CD14-positive monocyte (primary cell): ENCODE measurements at regions not wholly inside any gene's neighbourhood (a gene's known extent, or its start where the extent isn't known, plus 50 kb on each side); places are given as distances from the start of the nearest gene placed in this dataset.

Experiments used
- DNase-seq, 3 donors: peaks; one replicate each; pipeline ENCODE4 v3.0.0-alpha.2; 2011 to 2022
- H2AFZ ChIP-seq: 2 replicates; pipeline ENCODE4 v1.6.0; 2012; ENCODE audit warnings: mild to moderate bottlenecking, low read depth, low read length, inconsistent platforms; ENCODE audit not compliant: insufficient read depth, poor library complexity, severe bottlenecking
- H3K27ac ChIP-seq, 2 donors: 1 replicate in 1 of 2; 2 replicates in 1 of 2; pipeline ENCODE4 v1.5.1; 2012 to 2013; ENCODE audit warnings: low read length in 2 of 2, control low read depth in 1 of 2, inconsistent platforms in 1 of 2, low read depth in 1 of 2, mild to moderate bottlenecking in 1 of 2
- H3K27me3 ChIP-seq, 2 donors: one replicate each; pipeline versions ENCODE4 v1.6.0 to v1.6.1; 2011 to 2013; ENCODE audit warnings: low read length in 2 of 2; ENCODE audit not compliant: control insufficient read depth in 2 of 2, insufficient read depth in 2 of 2
- H3K36me3 ChIP-seq, 2 donors: replicated peaks in 1 of 2; 1 replicate in 1 of 2; 2 replicates in 1 of 2; pipeline versions ENCODE4 v1.5.1 to v1.6.1; 2012 to 2013; ENCODE audit warnings: low read length in 2 of 2, control low read depth in 1 of 2, inconsistent platforms in 1 of 2, mild to moderate bottlenecking in 1 of 2; ENCODE audit not compliant: insufficient read depth in 2 of 2, control insufficient read depth in 1 of 2
- H3K4me1 ChIP-seq, 2 donors: 1 replicate in 1 of 2; 2 replicates in 1 of 2; pipeline versions ENCODE4 v1.5.1 to v1.6.1; 2012 to 2013; ENCODE audit warnings: low read length in 2 of 2, control low read depth in 1 of 2, inconsistent platforms in 1 of 2, mild to moderate bottlenecking in 1 of 2, moderate library complexity in 1 of 2; ENCODE audit not compliant: insufficient read depth in 2 of 2, control insufficient read depth in 1 of 2
- H3K4me2 ChIP-seq: replicated peaks from 2 replicates; pipeline ENCODE3; 2012; ENCODE audit warnings: low read length, moderate library complexity, mild to moderate bottlenecking; ENCODE audit not compliant: poor library complexity, severe bottlenecking; ENCODE audit errors: extremely low read depth
- H3K4me3 ChIP-seq, 3 experiments: fragments of 200-600 bp in 1 of 3; sonication (generic) in 1 of 3; replicated peaks in 1 of 3; 1 replicate in 2 of 3; 2 replicates in 1 of 3; pipeline ENCODE4 v1.5.1; 2011 to 2013; ENCODE audit warnings: low read length in 3 of 3, mild to moderate bottlenecking in 3 of 3, control low read depth in 2 of 3, low read depth in 2 of 3, inconsistent platforms in 1 of 3, moderate library complexity in 1 of 3
- H3K79me2 ChIP-seq: 2 replicates; pipeline ENCODE4 v1.6.0; 2012; ENCODE audit warnings: mild to moderate bottlenecking, control low read depth, inconsistent platforms, low read length, moderate library complexity; ENCODE audit not compliant: insufficient read depth
- H3K9ac ChIP-seq: 2 replicates; pipeline ENCODE4 v1.6.0; 2017; ENCODE audit warnings: low read length, mild to moderate bottlenecking; ENCODE audit not compliant: insufficient read depth, poor library complexity, severe bottlenecking
- H3K9me3 ChIP-seq, 2 donors: replicated peaks in 1 of 2; 1 replicate in 1 of 2; 2 replicates in 1 of 2; pipeline versions ENCODE4 v1.5.1 to v1.6.1; 2012 to 2013; ENCODE audit warnings: low read length in 2 of 2, control low read depth in 1 of 2; ENCODE audit not compliant: control insufficient read depth in 1 of 2, insufficient read depth in 1 of 2
- H4K20me1 ChIP-seq: 2 replicates; pipeline ENCODE4 v1.6.0; 2012; ENCODE audit warnings: mild to moderate bottlenecking, low read length, control low read depth, moderate library complexity; ENCODE audit not compliant: insufficient read depth
- H3K27ac Mint-ChIP-seq, 7 donors: one replicate each; pipeline ENCODE4 v1.8.0; 2020; ENCODE audit warnings: mild to moderate bottlenecking in 7 of 7, mixed read lengths in 7 of 7, moderate library complexity in 6 of 7, inconsistent platforms in 2 of 7
- H3K27me3 Mint-ChIP-seq, 3 donors: one replicate each; pipeline ENCODE4 v1.8.0; 2021 to 2022; ENCODE audit warnings: low read depth in 3 of 3, mild to moderate bottlenecking in 3 of 3, mixed read lengths in 3 of 3, moderate library complexity in 3 of 3, inconsistent platforms in 1 of 3
- H3K36me3 Mint-ChIP-seq, 2 donors: one replicate each; pipeline ENCODE4 v1.8.0; 2020; ENCODE audit warnings: mixed read lengths in 2 of 2, inconsistent platforms in 1 of 2, mild to moderate bottlenecking in 1 of 2
- H3K4me1 Mint-ChIP-seq: one replicate; pipeline ENCODE4 v1.8.0; 2020; ENCODE audit warnings: mild to moderate bottlenecking, mixed read lengths
- H3K4me3 Mint-ChIP-seq, 2 donors: one replicate each; pipeline ENCODE4 v1.8.0; 2020; ENCODE audit warnings: mild to moderate bottlenecking in 2 of 2, mixed read lengths in 2 of 2, moderate library complexity in 1 of 2
- H3K9me3 Mint-ChIP-seq, 7 donors: one replicate each; pipeline ENCODE4 v1.8.0; 2020 to 2022; ENCODE audit warnings: mixed read lengths in 7 of 7, mild to moderate bottlenecking in 6 of 7, moderate library complexity in 6 of 7, inconsistent platforms in 2 of 7
- CTCF ChIP-seq: fragments of 200-600 bp; IDR thresholded peaks from one replicate; pipeline ENCODE4 v1.8.0; 2022; ENCODE audit warnings: antibody characterized with exemption, mild to moderate bottlenecking
- WGBS: methylation state at CpG from one replicate; pipeline ENCODE4 v1.1.5; 2013; ENCODE audit warnings: missing lambda C conversion rate; ENCODE audit not compliant: insufficient coverage; 5-methylcytosine and 5-hydroxymethylcytosine counted together
- intact Hi-C, 2 donors: fragments of 100-400 bp; cut with micrococcal nuclease; formaldehyde crosslinking; loops; one replicate each; pipeline versions ENCODE4 v1.15.0 to v1.15.1; 2023

GRCh38 chr7:120070201-120070600 lies 202.8 kb upstream of the KCND2 start:
- intact Hi-C loops, result no loop called here
- no peak overlapping the region for H2AFZ ChIP-seq
- no peak overlapping the region for H3K9ac ChIP-seq
- Mint-ChIP-seq H3K4me1 (no peaks in the 10 kb centered on the region), H3K9me3 (peaks cover 0 to 17% (median 5%) of the 10 kb centered on the region in 7 donors), H3K27me3 (peaks cover 0 to 3% (median 0%) of the 10 kb centered on the region in 3 donors), H3K27ac (no peak overlapping the region), H3K4me3 (no peak overlapping the region), H3K36me3 (no peaks in the 10 kb centered on the region)
- H4K20me1 ChIP-seq, result no peaks in the 10 kb centered on the region
- H3K4me2 ChIP-seq, result no peak overlapping the region
- H3K79me2 ChIP-seq, result no peaks in the 10 kb centered on the region
- H3K4me1 ChIP-seq, result no peaks in the 10 kb centered on the region
- 71% methylated on average over 1 of the region's 1 CpG for WGBS
- TF ChIP-seq CTCF, result no peak
- peaks cover 13 to 23% of the 10 kb centered on the region in 2 donors for H3K9me3 ChIP-seq
- no peak overlapping the region for H3K27ac ChIP-seq
- no peaks in the 10 kb centered on the region for H3K36me3 ChIP-seq
- H3K4me3 ChIP-seq, result no peak overlapping the region
- no peak for DNase-seq
- no peaks in the 10 kb centered on the region for H3K27me3 ChIP-seq

- H3K27ac Mint-ChIP-seq, result no peak overlapping the region
- intact Hi-C loops, result no loop called here
- Histone ChIP-seq H4K20me1 (no peaks in the 10 kb centered on the region), H3K79me2 (no peaks in the 10 kb centered on the region), H3K9me3 (no peaks in the 10 kb centered on the region), H3K4me2 (no peak overlapping the region), H3K4me1 (no peaks in the 10 kb centered on the region), H3K9ac (no peak overlapping the region), H2AFZ (no peak overlapping the region), H3K27ac (no peak overlapping the region), H3K4me3 (no peak overlapping the region), H3K36me3 (no peaks in the 10 kb centered on the region), H3K27me3 (no peaks in the 10 kb centered on the region)
- no peak overlapping the region for H3K4me3 Mint-ChIP-seq
- H3K36me3 Mint-ChIP-seq, result no peaks in the 10 kb centered on the region
- no CpG with 5 or more reads among the region's 3 CpGs for WGBS
- no peak for DNase-seq
- peaks cover 0 to 5% (median 0%) of the 10 kb centered on the region in 7 donors for H3K9me3 Mint-ChIP-seq
- no peaks in the 10 kb centered on the region for H3K4me1 Mint-ChIP-seq
- no peak for TF ChIP-seq CTCF
- peaks cover 0 to 1% (median 0%) of the 10 kb centered on the region in 3 donors for H3K27me3 Mint-ChIP-seq
Observed at GRCh38 chr7:120077777-120078176, 195.2 kb upstream of the KCND2 start.
